ENCODE measurements at regions not wholly inside any gene's neighbourhood (a gene's known extent, or its start where the extent isn't known, plus 50 kb on each side); places are given as distances from the start of the nearest gene placed in this dataset.
A peak's percentile ranks its signal among the peaks of the same experiment; 100 is the strongest.
"Not testable (repeated sequence)": the region's sequence is repeated elsewhere in the genome, so short reads cannot be mapped to it uniquely, and the experiment has no call there.

DNA sequence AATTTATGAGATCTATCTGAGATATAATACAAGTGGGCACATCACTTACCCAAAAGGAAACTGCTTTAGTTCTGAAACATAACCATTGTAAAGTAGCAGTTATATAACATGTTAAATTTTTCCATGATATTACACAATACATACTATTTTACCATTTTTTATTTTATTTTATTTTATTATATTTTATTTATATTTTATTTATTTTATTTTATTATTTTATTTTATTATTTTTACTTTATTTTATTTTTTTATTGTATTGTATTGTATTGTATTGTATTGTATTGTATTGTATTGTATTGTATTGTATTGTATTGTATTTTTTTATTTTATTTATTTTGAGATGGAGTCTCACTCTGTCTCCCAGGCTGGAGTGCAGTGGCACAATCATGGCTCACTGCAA, 1095.9 kb downstream of the SUCLG1 start:
- ATAC-seq (replicated peaks); H3K4me3 Mint-ChIP-seq; H3K27me3 Mint-ChIP-seq; H3K27ac Mint-ChIP-seq; H3K36me3 Mint-ChIP-seq; DNase-seq; H3K9me3 Mint-ChIP-seq; H3K4me1 Mint-ChIP-seq: not testable (repeated sequence)

DNA sequence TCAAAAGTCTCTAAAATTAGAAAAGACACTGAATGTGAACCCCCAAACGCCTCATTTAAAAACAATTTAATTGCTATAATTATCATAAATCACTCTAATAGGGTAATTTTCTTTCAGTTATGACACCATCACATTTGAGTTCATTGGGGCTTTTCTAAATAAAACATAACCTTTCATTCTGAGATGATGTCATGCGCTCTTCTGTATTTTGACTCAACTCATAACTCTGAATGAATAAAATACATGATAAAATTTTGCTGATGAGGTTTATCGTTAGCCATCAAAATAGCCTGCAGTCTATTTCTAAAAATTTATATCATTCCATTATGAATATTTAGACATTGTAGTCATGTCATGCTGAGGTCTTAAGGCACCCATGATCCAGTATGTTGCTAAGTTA, 1099.7 kb downstream of the SUCLG1 start:
- no peaks in the 10 kb centered on the region for H3K36me3 Mint-ChIP-seq
- DNase-seq (no peak), ATAC-seq (replicated peaks) (no peak)
- peaks cover 4 to 5% of the 10 kb centered on the region in 2 donors for H3K9me3 Mint-ChIP-seq
- no peaks in the 10 kb centered on the region for H3K4me1 Mint-ChIP-seq
- H3K4me3 Mint-ChIP-seq = no peak overlapping the region
- no peak overlapping the region for H3K27ac Mint-ChIP-seq
- H3K27me3 Mint-ChIP-seq = no peaks in the 10 kb centered on the region

DNA sequence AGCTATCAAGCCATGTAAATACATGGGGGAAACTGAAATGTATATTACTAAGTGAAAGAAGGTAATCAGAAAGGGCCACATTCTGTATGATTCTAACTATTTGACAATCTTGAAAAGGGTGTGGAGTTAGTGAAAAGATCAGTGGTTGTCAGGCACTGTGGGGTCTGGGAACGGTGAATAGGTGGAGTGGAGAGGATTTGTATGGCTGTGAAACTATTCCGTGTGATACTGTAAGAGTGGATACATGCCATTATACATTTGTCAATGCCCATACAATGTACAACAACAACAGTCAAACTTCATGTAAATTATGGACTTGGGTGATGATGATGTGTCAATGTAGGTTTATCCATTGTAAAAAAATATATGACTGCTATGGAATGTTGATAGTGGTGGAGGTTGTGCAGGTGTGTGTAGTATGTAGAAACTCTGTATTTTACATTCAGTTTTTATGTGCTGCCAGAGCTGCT, 1116.2 kb downstream of the SUCLG1 start:
- ATAC-seq (replicated peaks) (peak; percentile 67 to 68), DNase-seq (no peak)
- Mint-ChIP-seq H3K36me3 (no peaks in the 10 kb centered on the region), H3K27ac (no peak overlapping the region), H3K4me3 (no peak overlapping the region), H3K27me3 (no peaks in the 10 kb centered on the region), H3K4me1 (no peaks in the 10 kb centered on the region), H3K9me3 (peaks cover 4 to 22% of the 10 kb centered on the region in 2 donors)

DNA sequence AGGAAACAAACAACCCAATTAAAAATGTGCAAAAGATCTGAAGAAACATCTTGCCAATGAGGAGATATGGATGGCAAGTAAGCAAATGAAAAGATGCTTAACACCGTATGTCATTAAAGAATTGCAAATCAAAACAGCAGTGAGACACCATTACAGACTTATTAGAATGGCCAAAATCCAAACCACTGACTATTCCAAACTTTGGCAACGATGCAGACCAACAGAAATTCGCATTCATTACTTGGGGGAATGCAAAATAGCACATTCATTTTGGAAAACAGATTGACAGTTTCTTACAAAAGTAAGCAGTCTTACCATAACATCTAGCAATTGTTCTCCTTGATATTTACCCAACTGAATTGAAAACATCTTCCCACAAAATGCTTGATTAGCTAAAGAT, 1118.7 kb downstream of the SUCLG1 start:
- ATAC-seq (replicated peaks) = peak; percentile 26 to 41

DNA sequence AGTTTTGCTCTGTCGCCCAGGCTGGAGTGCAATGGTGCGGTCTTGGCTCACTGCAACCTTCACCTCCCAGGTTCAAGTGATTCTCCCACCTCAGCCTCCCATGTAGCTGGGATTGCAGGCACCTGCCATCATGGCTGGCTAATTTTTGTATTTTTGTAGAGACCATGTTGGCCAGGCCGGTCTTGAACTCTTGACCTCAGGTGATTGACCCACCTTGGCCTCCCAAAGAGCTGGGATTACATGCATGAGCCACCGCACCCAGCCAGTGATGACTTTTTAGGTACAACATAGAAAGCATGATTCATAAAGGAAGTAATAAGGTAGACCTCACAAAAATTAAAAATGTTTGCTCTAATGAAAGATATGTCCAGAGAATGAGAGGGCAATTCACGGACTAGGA, 1119.1 kb downstream of the SUCLG1 start:
- not testable (repeated sequence) for H3K27ac Mint-ChIP-seq, DNase-seq, H3K36me3 Mint-ChIP-seq, H3K27me3 Mint-ChIP-seq, H3K4me3 Mint-ChIP-seq, H3K4me1 Mint-ChIP-seq
- peak; percentile 31 to 41 for ATAC-seq (replicated peaks)
- H3K9me3 Mint-ChIP-seq = peaks cover 3 to 17% of the 10 kb centered on the region in 2 donors

More for the DNA sequence above, 1118.7 kb downstream of the SUCLG1 start:
- no peak for DNase-seq
- Mint-ChIP-seq H3K27me3 (no peaks in the 10 kb centered on the region), H3K27ac (no peak overlapping the region), H3K36me3 (no peaks in the 10 kb centered on the region), H3K4me1 (no peaks in the 10 kb centered on the region), H3K4me3 (no peak overlapping the region), H3K9me3 (peaks cover 4 to 20% of the 10 kb centered on the region in 2 donors)

DNA sequence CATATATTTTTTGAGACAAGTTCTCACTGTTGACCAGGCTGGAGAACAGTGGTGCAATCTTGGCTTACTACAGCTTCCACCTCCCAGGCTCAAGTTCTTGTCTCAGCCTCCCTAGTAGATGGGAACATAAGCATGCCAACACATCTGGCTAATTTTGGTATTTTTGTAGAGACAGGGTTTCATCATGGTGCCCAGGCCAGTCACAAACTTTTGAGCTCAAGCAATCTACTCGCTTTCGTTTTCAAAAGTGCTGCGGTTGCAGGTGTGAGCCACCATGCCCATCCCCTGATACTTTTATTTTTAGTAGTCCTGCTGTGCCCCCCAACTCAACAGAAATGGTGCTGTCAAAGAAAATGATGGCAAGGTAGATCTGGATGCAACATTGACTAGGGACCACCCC, 1127.3 kb downstream of the SUCLG1 start:
- Mint-ChIP-seq H3K36me3 (no peaks in the 10 kb centered on the region), H3K4me3 (no peak overlapping the region), H3K27ac (no peak overlapping the region), H3K4me1 (no peaks in the 10 kb centered on the region), H3K9me3 (peaks cover 0 to 2% of the 10 kb centered on the region in 2 donors), H3K27me3 (no peaks in the 10 kb centered on the region)
- ATAC-seq (replicated peaks) (no peak), DNase-seq (no peak)

DNA sequence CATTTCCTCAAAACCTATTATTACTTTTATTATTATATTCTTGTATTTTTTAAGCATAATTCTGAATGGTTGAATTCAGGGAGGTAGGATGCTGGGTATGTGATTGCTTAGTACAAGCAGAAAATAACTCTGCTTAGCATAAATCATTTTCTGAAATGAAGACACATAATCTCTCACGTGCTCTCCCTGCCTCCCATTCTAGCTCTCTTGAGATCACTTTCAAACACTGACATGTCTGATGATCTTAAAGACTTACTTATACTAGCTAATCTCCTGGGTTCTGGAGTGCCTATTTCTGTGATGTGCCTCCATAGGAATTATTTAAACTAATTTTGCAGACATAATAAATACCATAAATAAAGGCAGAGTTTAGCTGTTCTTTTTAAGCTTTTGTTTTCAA, 1136.0 kb downstream of the SUCLG1 start:
- ATAC-seq (replicated peaks) = no peak
- no peak overlapping the region for H3K4me3 Mint-ChIP-seq

DNA sequence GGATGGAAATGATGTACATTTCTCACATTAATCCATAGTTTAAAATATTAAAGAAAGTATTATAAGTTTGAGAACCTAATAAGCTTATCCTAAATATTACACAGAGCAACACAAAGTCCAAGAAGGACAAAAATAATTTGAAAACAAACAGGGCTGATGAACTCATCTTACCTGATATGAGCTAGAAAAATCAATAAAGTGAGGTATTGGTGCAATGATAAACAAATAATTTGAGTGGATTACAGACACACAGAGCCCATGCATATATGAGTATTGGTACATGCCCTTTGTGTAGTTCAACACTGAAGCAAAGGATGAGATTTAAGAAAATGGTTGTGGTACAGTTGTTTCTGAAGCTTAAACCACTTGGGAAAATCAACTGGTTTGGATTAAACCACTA, 1139.0 kb downstream of the SUCLG1 start:
- Mint-ChIP-seq H3K4me1 (no peaks in the 10 kb centered on the region), H3K27ac (no peak overlapping the region), H3K36me3 (no peaks in the 10 kb centered on the region), H3K9me3 (peaks cover 4 to 6% of the 10 kb centered on the region in 2 donors), H3K27me3 (no peaks in the 10 kb centered on the region), H3K4me3 (no peak overlapping the region)
- ATAC-seq (replicated peaks) (no peak), DNase-seq (no peak)

More for the DNA sequence above, 1136.0 kb downstream of the SUCLG1 start:
- H3K4me1 Mint-ChIP-seq = no peaks in the 10 kb centered on the region
- H3K9me3 Mint-ChIP-seq = peaks cover 0 to 3% of the 10 kb centered on the region in 2 donors
- DNase-seq = no peak
- no peaks in the 10 kb centered on the region for H3K27me3 Mint-ChIP-seq
- H3K36me3 Mint-ChIP-seq = no peaks in the 10 kb centered on the region
- H3K27ac Mint-ChIP-seq = no peak overlapping the region

DNA sequence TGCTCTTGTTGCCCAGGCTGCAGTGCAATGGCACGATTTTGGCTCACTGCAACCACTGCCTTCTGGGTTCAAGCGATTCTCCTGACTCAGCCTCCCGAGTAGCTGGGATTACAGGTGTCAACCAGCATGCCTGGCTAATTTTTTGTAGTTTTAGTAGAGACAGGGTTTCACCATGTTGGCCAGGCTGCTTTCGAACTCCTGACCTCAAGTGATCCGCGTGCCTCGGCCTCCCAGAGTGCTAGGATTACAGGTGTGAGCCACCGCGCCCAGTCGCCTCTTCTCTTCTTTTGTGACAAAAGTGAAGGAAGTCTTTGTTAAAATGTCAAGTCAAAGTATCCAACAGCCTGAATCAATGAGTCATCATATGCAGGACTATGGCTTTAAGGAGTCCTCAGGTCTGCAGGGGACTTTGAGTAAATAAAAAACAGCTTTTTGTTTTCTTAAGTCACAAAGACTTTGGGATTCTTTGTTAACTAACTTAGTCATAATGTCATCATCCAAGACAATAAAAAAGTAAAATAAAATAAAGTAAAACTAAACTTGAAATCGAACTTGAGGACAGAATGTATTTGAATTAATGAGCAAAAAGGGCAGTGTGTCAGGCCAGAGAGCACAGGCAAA, 1153.2 kb downstream of the SUCLG1 start:
- Mint-ChIP-seq H3K4me3 (no peak overlapping the region), H3K27ac (no peak overlapping the region), H3K36me3 (no peaks in the 10 kb centered on the region), H3K4me1 (no peaks in the 10 kb centered on the region), H3K9me3 (peaks cover 0 to 6% of the 10 kb centered on the region in 2 donors), H3K27me3 (no peaks in the 10 kb centered on the region)
- ATAC-seq (replicated peaks) (no peak), DNase-seq (no peak)

DNA sequence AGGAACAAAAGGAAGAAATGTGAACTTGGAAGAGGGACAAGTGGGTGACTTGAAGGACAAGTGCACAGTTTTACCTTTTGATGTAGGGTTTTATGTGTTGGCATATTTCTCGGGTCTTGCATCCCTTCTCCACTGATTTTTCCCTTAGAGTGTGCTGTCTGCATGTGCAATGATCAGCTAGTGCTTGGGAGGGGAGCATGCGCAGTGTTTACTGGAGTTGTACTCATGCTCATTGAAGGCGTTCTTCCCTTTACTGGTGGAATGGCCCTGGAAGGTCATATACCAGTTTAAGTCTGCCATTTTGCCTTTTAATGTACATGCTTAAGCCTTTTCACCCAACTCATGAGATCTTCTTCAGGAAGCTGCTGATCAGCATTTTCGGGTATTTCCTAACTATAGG, 1168.0 kb downstream of the SUCLG1 start:
- ATAC-seq (replicated peaks) = no peak
- Mint-ChIP-seq H3K4me1 (no peaks in the 10 kb centered on the region), H3K9me3 (peaks cover 3 to 4% of the 10 kb centered on the region in 2 donors), H3K27me3 (no peaks in the 10 kb centered on the region), H3K27ac (no peak overlapping the region), H3K36me3 (no peaks in the 10 kb centered on the region), H3K4me3 (no peak overlapping the region)
- no peak for DNase-seq

DNA sequence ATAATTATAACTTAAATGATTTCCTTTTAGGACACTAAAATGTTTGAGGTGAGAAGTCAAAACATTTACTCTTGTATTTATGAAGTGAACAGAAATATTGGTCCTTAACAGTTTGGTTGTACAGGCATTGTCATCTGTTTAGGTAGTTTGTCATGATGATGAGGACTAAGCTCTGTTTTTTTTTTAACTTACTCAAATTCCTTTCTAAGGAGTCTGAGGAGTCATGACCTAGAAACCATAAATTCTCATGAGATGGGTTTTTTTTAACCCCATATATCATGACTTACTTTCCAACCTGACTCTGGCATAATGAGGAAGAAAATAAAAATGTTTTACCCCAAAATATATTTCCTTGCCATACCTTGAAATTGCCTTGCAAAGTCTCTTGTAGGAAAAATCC, 1176.2 kb downstream of the SUCLG1 start:
- H3K4me1 Mint-ChIP-seq = no peaks in the 10 kb centered on the region
- no peak overlapping the region for H3K27ac Mint-ChIP-seq

DNA sequence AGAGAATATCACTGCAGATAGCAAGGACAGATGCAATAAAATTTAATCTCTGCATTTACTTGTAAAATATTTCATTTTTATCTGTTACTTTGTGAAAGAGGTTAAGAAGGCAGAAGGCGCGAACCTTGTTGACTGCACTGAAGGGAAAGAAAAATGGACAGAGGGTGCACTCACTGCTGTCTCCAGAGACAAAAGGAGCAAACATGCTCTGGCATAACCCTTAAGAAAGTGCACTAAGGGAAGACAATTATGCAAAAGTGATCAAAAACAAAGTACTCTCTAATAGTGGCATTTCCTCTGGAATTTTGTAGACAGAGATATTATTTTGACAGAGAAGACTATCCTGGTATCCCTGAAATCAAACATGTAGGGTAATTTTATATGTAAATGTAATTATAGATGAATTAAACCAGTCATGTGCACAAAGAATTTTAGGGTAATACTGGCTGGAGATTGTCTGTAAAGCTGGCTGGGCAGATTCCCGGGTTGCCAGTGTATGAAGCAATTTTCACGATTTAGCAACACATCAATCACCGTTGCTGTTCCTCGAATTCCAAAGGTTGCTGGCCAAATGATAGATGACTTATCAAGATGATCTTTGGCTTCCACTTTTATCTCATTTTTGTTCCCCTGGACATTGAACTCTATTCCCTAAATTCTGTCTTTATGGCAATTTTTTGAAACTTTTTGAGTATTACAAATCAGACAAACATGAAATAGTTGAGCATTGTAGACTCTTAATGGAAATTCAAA, 1176.9 kb downstream of the SUCLG1 start:
- Mint-ChIP-seq H3K4me3 (no peak overlapping the region), H3K36me3 (no peaks in the 10 kb centered on the region)

More for the DNA sequence above, 1176.2 kb downstream of the SUCLG1 start:
- Mint-ChIP-seq H3K36me3 (no peaks in the 10 kb centered on the region), H3K27me3 (no peaks in the 10 kb centered on the region), H3K4me3 (no peak overlapping the region), H3K9me3 (peaks cover 0 to 6% of the 10 kb centered on the region in 2 donors)
- ATAC-seq (replicated peaks) = no peak
- no peak for DNase-seq

DNA sequence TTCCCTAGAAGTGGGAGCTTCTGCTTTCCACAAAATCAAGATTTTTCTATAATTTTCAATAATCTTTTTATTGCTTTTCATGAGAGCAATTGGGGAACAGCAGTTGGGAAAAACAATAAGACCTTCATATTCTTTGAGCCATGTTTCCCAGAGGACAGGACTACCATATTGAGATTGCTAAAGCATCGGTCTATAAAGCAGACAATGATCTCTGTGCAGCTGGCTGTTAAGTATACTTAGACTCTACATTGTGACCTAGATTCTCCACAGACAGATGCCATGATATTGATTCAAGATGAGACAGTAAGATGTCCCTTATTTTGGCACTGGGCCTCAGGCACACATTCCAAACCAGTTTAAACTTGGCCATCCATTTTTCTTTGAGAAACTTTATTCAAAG, 1178.7 kb downstream of the SUCLG1 start:
- H3K4me3 Mint-ChIP-seq = no peak overlapping the region
- no peak overlapping the region for H3K27ac Mint-ChIP-seq
- H3K36me3 Mint-ChIP-seq = no peaks in the 10 kb centered on the region
- H3K9me3 Mint-ChIP-seq = peaks cover 1 to 6% of the 10 kb centered on the region in 2 donors
- H3K4me1 Mint-ChIP-seq = no peaks in the 10 kb centered on the region
- DNase-seq (no peak), ATAC-seq (replicated peaks) (no peak)
- no peaks in the 10 kb centered on the region for H3K27me3 Mint-ChIP-seq

More for the DNA sequence above, 1176.9 kb downstream of the SUCLG1 start:
- Mint-ChIP-seq H3K27ac (no peak overlapping the region), H3K4me1 (no peaks in the 10 kb centered on the region), H3K27me3 (no peaks in the 10 kb centered on the region), H3K9me3 (peaks cover 0 to 6% of the 10 kb centered on the region in 2 donors)
- no peak for DNase-seq
- ATAC-seq (replicated peaks) = no peak

DNA sequence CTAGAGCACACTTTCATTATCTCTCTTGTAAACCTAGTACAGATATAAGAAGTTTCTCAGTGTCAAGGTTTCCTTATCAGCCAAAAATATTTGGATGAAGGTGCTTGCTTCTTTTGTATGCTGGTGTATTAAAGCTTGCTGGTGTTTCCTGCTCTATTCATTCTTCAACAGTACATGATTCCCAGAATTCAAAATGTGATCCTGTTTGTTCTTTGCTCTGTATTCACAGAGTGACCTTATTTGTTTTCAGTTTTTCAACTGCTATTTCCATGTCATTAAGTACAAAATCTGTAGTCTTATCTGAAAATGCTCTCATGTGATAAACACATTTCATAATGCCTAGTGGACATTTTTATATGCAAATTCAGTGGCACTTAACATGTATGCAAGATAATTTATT, 1185.8 kb downstream of the SUCLG1 start:
- H3K4me3 Mint-ChIP-seq = no peak overlapping the region
- no peak for ATAC-seq (replicated peaks)
- H3K27ac Mint-ChIP-seq = no peak overlapping the region

DNA sequence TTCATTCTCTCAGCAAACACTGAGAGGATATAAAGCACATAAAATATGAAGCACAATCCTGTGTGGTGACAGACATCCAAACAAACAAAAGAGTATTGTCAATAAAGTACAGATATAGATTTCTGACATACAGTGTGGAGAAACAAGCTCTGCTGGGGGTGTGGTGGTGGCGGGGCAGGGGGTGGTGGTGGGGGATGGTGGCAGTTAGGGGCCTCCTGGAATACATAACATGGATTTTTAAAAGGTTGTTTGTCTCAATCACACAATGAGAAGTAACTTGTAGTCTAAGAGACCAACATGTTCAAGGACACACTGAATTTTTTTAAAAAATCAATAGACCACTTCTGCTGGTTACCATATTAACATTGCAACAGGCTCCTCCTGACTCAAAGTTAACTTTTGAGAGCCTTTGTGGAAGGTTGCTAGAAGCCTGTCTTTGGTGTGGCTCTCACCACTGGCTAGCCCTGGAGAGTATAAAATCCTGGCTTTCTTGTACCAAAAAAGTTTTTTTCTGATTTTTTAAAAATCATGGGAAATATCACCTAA, 1197.4 kb downstream of the SUCLG1 start:
- Mint-ChIP-seq H3K9me3 (peaks cover 3% of the 10 kb centered on the region in 2 donors), H3K4me3 (no peak overlapping the region), H3K36me3 (no peaks in the 10 kb centered on the region), H3K27ac (no peak overlapping the region), H3K27me3 (no peaks in the 10 kb centered on the region), H3K4me1 (no peaks in the 10 kb centered on the region)
- no peak for ATAC-seq (replicated peaks)
- no peak for DNase-seq

More for the DNA sequence above, 1185.8 kb downstream of the SUCLG1 start:
- Mint-ChIP-seq H3K27me3 (no peaks in the 10 kb centered on the region), H3K9me3 (peaks cover 0 to 5% of the 10 kb centered on the region in 2 donors), H3K4me1 (no peaks in the 10 kb centered on the region), H3K36me3 (no peaks in the 10 kb centered on the region)
- DNase-seq = no peak
